ENCODE measurements at regions not wholly inside any gene's neighbourhood (a gene's known extent, or its start where the extent isn't known, plus 50 kb on each side); places are given as distances from the start of the nearest gene placed in this dataset.
"Not testable (repeated sequence)": the region's sequence is repeated elsewhere in the genome, so short reads cannot be mapped to it uniquely, and the experiment has no call there.

DNA sequence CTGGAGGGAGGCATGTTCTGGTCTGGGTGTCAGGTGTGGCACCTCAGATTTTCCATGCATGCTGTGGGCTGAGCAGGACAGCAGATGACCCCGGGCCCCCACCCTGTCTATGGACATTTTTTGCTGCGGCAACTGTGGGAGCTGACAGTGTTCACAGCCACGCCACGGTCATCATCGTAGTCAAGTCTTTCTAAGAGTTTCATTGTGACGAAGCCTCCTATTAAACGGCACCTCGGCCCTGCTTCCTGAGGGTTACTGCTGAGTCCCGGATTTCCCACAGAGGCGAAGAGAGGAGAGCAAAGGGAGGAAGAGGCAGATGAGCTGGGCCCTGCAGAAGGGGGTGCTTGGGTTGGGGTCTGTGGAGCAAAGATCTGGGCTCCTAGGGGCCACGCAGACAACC lies 152.1 kb upstream of the POTEB2 start:
- not testable (repeated sequence) for DNase-seq (ENCODE audit: low spot score)

DNA sequence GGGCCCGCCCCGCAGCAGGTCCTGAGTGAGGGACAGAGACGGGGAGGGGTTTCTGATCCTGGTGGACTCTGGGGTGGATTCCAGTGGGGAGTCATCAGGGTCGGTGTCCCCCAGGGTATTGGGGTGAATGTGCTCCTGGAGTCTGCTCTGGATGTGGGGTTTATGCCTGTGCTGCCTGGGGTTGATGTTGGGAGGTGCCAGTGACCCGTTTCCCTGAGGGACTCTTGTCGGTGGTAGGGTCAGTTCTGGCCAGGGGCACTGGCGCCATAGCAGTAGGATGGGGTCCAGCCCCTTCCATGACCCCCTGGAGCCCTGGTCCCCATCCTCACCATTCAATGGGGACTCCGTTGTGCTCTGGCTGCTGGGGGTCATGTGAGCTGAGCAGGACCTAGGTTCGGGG lies 151.2 kb upstream of the POTEB2 start:
- DNase-seq (ENCODE audit: low spot score), result not testable (repeated sequence)

DNA sequence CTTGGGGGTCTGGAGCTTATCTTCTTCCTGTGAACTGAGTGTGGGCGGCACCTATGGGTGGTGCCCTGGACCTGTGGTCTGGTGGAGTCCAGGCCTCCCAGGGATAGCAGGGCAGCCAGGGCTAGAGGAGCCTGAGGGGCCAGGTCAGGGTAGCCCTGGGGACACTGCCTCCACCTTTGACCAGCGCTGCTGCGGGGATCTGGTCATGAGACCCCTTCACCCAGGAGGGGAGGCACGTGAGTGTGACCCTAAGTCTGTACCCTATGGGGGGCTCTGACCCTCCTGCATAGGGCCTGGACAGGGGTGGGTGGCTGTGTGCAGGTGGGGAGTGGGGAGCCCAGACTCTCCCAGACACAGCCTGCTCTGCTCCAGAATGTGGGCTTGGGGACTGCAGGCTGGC lies 150.5 kb upstream of the POTEB2 start:
- DNase-seq (ENCODE audit: low spot score), result not testable (repeated sequence)

DNA sequence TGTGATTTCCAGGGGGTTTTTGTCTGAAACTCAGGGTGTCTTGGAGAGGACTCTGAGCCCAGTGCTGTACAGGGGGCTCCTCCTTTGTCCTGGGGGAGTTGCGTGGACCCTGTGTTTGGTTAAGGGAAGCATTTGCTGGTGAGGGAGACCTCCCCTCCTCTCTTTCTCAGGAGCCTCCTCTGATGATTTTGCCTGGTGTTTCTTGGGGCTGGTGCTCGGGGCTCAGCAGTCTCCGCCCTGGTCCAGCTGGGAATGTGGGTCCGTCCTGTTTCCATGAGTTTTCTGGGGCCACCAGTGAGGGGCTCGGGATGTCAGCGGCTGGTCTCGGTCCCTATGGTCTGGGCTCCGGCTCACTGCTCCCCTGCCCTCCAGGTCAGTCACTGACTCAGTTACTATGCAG lies 149.1 kb upstream of the POTEB2 start:
- DNase-seq (ENCODE audit: low spot score), result not testable (repeated sequence)

DNA sequence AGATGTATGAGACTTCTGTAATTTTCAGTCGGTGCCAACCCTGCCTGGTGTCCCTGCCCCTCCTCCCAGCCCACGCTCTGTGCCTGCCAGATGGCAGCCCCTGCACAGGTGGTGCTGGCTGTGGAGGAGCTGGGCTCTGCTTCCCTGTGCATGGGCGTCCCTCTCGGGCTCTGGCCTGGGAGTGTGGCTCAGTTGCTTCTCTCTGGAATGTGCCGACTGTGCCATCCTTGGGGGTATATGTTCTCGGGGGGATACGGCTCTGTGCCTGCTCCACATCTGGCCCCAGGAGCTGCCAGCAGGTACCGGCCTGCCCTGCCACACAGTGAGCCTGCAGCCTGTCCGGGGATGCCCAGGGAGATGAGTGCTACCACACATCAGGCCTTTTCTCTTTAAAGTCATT lies 147.2 kb upstream of the POTEB2 start:
- not testable (repeated sequence) for DNase-seq (ENCODE audit: low spot score)

DNA sequence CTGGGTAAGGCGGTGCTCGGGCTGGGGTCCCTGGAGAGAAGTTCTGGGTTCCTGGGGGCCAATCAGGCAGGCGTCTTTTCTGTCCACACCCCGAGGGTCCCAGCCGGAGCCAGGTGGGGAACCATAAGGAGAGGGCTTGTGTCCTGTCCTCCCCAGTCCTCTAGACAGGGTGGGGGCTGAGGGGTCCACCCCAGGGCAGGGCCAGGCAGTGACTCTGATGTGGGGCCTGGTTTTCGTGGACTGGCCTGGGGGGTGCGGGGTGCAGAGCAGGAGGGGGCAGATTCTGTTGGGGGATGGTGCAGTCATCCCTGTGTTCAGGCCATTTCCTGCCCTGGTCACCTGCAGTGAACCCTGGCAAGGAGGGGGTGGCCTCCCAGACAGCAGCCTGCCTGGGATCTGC lies 143.5 kb upstream of the POTEB2 start:
- not testable (repeated sequence) for DNase-seq (ENCODE audit: low spot score)

DNA sequence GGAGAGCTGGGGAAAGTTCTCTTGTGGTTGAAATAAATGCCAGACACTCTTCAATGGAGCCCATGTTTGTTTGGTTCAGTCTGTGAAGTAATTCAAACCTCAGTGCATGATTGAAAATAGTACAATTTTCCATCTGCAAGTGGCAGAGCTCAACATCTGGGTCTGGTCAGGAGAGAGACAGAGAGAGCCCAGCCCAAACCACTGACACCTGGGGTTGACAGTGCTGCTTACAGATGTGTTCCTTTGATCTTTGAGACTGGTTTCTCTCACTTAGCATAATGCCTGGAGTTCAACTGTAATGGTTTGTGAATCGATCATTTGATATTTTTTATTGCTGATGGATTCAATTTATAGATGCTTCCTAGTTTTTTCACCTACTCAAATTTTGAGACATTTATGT lies 137.3 kb upstream of the POTEB2 start:
- not testable (repeated sequence) for DNase-seq (ENCODE audit: low spot score)

DNA sequence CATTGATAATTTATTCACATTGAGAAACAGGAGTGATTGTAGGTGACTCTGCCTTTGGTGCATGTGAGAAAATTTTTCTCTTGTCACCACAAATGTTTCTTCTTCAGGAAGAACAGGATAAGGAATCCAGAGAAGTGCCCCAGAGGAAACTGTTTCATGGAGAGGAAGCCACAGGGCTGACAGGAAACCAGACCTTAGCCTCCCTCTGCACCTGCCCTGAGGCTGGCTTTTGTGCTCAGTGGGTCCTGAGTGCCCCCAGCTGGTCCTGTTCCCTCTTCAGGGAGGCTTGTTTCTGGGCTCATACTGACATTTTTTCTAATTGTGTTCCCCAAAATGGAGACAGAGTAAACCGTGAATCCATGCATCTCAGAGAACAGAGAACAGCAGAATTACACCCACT lies 135.8 kb upstream of the POTEB2 start:
- not testable (repeated sequence) for DNase-seq (ENCODE audit: low spot score)

DNA sequence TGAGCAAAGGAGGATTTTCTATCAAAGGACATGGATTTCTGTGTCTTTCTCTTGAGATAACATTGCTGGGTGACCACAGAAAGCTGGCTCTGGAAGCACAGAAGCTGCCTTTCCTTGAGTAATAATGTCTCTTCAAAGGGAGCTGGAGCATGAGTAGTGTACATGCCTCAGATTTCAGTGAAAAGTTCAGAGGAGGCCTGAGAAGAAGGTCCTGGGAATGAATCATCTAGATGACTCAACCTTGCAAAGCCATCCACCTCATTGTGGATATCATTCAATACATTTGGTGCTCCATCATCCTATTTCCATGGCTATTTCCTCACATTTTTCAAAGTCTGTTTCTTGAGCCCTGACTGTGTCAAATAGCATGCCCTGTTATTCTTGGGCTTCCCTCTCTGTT lies 125.6 kb upstream of the POTEB2 start:
- not testable (repeated sequence) for DNase-seq (ENCODE audit: low spot score)

DNA sequence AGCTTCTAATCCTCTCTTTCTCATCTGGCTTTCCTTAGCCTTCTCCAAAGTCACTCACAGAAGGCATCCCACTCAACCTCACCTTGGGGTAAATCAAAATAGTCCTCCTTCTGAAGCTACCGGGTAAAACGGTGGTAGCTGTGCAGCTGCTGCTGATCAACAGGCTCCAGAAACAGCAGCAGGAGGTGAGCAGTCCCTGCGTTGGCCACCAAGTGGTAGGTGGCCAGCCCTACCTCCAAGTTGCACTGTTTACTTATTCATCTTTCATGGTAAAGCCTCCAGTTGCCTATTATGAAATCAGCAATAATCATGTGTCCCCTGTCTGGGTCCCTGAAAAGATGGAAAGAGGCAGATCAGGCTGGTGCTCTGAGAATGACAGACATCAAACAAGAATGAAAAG lies 125.1 kb upstream of the POTEB2 start:
- DNase-seq (ENCODE audit: low spot score), result not testable (repeated sequence)

DNA sequence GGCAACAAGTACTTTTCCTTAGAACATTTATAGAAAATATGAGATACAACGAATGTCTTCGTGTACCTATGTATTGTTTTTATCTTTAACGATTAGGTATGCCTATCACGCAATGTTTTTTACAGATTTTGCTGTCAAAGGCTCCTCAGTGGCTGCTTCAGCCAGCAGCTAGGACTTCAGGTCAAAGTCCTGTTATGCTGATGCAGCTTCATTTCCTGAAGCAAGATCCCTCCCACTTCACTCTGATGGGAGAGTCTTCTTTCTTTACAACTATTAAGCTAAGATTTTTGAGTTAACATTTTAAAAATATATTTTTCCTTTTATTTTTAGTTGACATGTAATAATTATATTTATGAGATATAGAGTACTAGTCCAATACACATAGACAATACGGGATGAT lies 120.7 kb upstream of the POTEB2 start:
- not testable (repeated sequence) for DNase-seq (ENCODE audit: low spot score)

DNA sequence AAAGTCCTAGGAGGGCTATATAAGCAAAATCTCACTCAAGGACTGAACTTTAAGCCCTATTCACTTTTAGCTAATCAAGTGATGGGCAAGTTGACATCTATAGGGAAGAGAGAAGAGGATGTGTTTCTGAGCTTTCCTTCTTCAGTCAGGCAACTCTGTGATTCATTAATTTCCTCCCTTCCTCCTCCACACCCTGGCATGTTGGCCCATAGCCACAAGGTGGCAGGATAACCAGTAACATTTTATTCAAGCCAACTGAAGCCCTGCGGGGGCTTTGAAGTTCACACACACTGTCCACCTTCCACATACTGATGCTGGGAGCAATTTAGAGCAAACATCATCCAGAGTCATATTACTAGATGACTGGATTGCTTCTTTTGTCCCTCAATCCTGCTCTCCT lies 111.9 kb upstream of the POTEB2 start:
- DNase-seq (ENCODE audit: low spot score), result not testable (repeated sequence)

DNA sequence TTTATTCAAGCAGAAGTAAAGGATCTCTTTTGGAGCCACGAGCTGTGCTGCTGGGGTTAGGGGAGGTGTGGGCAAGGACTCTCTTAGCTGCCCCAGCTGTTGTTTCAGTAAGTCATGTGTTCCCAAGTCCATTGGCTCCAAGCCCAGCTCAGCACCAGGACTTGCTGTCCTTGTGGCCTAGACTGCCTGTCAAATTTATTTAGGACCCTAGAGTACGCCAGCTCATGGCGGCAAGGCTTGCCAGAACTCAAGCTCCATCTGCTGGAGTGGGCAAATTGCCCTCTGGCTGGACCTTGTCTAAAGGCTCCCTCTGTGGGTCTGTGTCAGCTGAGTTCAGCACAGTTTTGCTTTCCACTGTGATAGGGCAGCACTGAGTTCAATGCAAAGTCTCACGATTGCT lies 106.6 kb upstream of the POTEB2 start:
- not testable (repeated sequence) for DNase-seq (ENCODE audit: low spot score)

DNA sequence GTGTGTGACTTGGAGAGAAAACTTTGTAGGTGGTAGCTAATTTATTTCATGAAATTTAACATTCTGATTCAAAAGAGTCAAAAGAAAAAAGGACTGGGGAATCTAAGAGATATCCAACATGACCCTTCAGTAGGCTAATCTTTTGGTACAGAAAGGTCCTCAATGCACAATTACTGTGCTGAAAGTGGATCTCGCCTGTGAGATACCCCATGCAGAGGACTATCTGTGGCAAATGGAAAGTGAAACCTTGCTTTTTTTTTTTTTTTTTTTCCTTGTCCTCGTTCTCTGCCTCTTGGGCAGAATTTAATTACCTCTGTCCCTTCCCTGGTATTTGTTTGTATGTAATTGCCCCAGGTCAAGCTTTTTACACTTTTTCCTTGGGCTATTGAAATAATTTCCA lies 93.2 kb upstream of the POTEB2 start:
- not testable (repeated sequence) for DNase-seq (ENCODE audit: low spot score)

DNA sequence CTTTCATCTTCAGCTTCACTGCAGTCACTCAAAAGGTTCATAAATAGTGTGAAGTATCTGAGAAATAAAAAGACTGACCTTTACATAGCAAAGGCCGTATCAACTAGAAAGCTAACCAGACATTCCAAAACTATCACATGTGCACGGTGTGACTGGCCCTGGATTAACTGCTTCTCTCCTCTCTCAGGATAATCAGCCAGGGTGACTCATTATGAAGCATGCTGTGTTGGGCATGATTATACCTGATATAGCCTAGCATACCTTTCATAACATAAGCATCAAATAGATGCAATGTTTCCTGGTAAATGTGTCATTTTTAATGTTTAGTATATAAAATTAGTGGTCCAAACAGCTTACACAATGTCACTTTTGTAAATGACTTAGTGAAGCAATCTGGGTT lies 63.2 kb upstream of the POTEB2 start:
- DNase-seq (ENCODE audit: low spot score), result not testable (repeated sequence)

All from kidney tubule cell (primary cell).